ENCODE measurements at regions not wholly inside any gene's neighbourhood (a gene's known extent, or its start where the extent isn't known, plus 50 kb on each side); places are given as distances from the start of the nearest gene placed in this dataset.

- no peak for TF ChIP-seq CTCF (IDR thresholded peaks at IDR 0.05; ENCODE audit: low read length)
- TF ChIP-seq EZH2 (IDR thresholded peaks at IDR 0.05; ENCODE audit: borderline replicate concordance, low read length): no peak
Observed at GRCh38 chr4:36835246-36835645, 409.3 kb upstream of the NWD2 start.

All from OCI-LY1 (cell line).